Hepatocyte (in vitro differentiated cells): ENCODE measurements at regions not wholly inside any gene's neighbourhood (a gene's known extent, or its start where the extent isn't known, plus 50 kb on each side); places are given as distances from the start of the nearest gene placed in this dataset.
A peak's percentile ranks its signal among the peaks of the same experiment; 100 is the strongest.

Source experiments
- DNase-seq: peaks from one replicate; pipeline ENCODE4 v3.0.0-alpha.2; 2016; ENCODE audit warnings: low spot score
- H2AFZ ChIP-seq: fragments of 200-600 bp; sonication (generic); 2 replicates; pipeline ENCODE4 v1.6.0; 2016; ENCODE audit warnings: antibody characterized with exemption, mild to moderate bottlenecking
- H3K27ac ChIP-seq: fragments of 200-600 bp; sonication (generic); 2 replicates; pipeline ENCODE4 v1.5.1; 2016; ENCODE audit warnings: mild to moderate bottlenecking
- H3K27me3 ChIP-seq: fragments of 200-600 bp; sonication (generic); 2 replicates; pipeline ENCODE4 v1.6.1; 2016
- H3K36me3 ChIP-seq: fragments of 200-600 bp; sonication (generic); replicated peaks from 2 replicates; pipeline ENCODE4 v1.5.1; 2016; ENCODE audit warnings: low read depth; ENCODE audit not compliant: insufficient read depth
- H3K4me1 ChIP-seq: fragments of 200-600 bp; sonication (generic); 2 replicates; pipeline ENCODE4 v1.5.1; 2016; ENCODE audit warnings: mild to moderate bottlenecking, moderate library complexity; ENCODE audit not compliant: insufficient read depth
- H3K4me2 ChIP-seq: fragments of 200-600 bp; sonication (generic); 2 replicates; pipeline ENCODE4 v1.6.0; 2016
- H3K4me3 ChIP-seq: fragments of 200-600 bp; sonication (generic); 2 replicates; pipeline ENCODE4 v1.5.1; 2016; ENCODE audit warnings: mild to moderate bottlenecking
- H3K79me2 ChIP-seq: fragments of 200-600 bp; sonication (generic); 2 replicates; pipeline ENCODE4 v1.6.0; 2017; ENCODE audit warnings: mild to moderate bottlenecking
- H3K9me2 ChIP-seq: fragments of 200-600 bp; sonication (generic); replicated peaks from 2 replicates; pipeline ENCODE4 v1.6.0; 2017; ENCODE audit warnings: mild to moderate bottlenecking; ENCODE audit not compliant: insufficient read depth
- H3K9me3 ChIP-seq: fragments of 200-600 bp; sonication (generic); 2 replicates; pipeline ENCODE4 v1.5.1; 2016; ENCODE audit warnings: low read depth, mild to moderate bottlenecking
- H4K20me1 ChIP-seq: fragments of 200-600 bp; sonication (generic); 2 replicates; pipeline ENCODE4 v1.6.0; 2016; ENCODE audit warnings: mild to moderate bottlenecking; ENCODE audit not compliant: insufficient read depth, poor library complexity, severe bottlenecking
- EZH2 ChIP-seq: fragments of 200-600 bp; sonication (generic); IDR thresholded peaks from 2 replicates; pipeline ENCODE4 v1.6.1; 2016; ENCODE audit warnings: antibody characterized with exemption, mild to moderate bottlenecking, borderline replicate concordance
- EZH2phosphoT487 ChIP-seq: fragments of 200-600 bp; sonication (generic); IDR thresholded peaks from one replicate; pipeline ENCODE4 v1.6.1; 2018; ENCODE audit warnings: antibody characterized with exemption, mild to moderate bottlenecking, low read depth, moderate library complexity; ENCODE audit not compliant: unreplicated experiment, severe bottlenecking
- WGBS: methylation state at CpG from one replicate; pipeline ENCODE4 v1.1.6; 2016; ENCODE audit warnings: low lambda C conversion rate; ENCODE audit errors: missing lambda C conversion rate; 5-methylcytosine and 5-hydroxymethylcytosine counted together
- TF ChIP-seq, protein P1 (sequence below): fragments of 200-600 bp; sonication (generic); IDR thresholded peaks from 2 replicates; pipeline ENCODE4 v1.5.1; 2016; ENCODE audit warnings: antibody characterized with exemption, mild to moderate bottlenecking; ENCODE audit not compliant: poor library complexity

DNA sequence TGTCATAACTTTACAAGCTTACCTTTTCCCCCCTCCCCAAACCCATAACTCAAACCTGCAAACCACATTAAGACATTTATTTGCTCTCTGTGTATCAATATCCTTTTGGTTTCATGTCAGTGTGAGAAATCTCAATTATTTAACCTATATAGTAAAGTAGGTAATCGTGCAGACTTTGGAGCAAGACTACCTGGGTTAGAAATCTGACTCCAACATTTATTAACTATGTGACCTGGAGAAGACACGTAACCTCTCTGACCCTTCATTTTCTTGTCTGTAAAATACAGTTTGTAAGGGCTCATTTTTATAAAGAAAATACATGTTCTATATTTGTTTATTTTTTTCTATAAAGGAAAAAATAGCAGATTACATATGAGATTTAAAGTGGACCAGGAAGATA, 448.9 kb upstream of the MANEA start:
- TF ChIP-seq EZH2 (no peak), EZH2phosphoT487 (no peak)
- TF ChIP-seq, protein P1, sequence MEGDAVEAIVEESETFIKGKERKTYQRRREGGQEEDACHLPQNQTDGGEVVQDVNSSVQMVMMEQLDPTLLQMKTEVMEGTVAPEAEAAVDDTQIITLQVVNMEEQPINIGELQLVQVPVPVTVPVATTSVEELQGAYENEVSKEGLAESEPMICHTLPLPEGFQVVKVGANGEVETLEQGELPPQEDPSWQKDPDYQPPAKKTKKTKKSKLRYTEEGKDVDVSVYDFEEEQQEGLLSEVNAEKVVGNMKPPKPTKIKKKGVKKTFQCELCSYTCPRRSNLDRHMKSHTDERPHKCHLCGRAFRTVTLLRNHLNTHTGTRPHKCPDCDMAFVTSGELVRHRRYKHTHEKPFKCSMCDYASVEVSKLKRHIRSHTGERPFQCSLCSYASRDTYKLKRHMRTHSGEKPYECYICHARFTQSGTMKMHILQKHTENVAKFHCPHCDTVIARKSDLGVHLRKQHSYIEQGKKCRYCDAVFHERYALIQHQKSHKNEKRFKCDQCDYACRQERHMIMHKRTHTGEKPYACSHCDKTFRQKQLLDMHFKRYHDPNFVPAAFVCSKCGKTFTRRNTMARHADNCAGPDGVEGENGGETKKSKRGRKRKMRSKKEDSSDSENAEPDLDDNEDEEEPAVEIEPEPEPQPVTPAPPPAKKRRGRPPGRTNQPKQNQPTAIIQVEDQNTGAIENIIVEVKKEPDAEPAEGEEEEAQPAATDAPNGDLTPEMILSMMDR = no peak

DNA sequence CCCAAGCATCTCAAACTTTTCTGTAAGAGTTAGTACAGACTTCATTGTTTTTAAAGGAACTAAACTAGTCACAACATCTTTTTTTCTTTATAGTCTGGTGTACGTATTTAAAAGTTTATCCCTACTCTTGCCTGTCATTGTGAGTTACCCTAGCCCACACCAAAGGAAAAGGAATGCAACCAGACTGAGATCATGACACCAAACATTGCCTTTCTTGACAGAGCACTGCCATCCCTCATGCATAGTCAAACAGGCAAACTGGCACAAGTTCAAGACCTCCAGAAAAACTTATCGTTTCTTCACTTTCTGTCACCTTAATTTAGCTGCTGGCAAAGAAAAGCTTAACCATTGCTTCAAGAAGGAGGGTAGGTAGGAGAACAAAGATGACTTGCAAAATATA, 448.4 kb upstream of the MANEA start:
- no peak overlapping the region for H3K4me3 ChIP-seq
- H3K27me3 ChIP-seq = no peaks in the 10 kb centered on the region
- TF ChIP-seq EZH2 = no peak
- no peak for TF ChIP-seq EZH2phosphoT487
- TF ChIP-seq, protein P1 = no peak
- no peaks in the 10 kb centered on the region for H3K36me3 ChIP-seq
- H3K9me3 ChIP-seq = no peaks in the 10 kb centered on the region
- H3K9me2 ChIP-seq = no peaks in the 10 kb centered on the region
- no peaks in the 10 kb centered on the region for H3K79me2 ChIP-seq
- H3K4me1 ChIP-seq = no peaks in the 10 kb centered on the region
- WGBS = 59% methylated on average over 2 of the region's 2 CpGs
- H3K4me2 ChIP-seq = no peak overlapping the region
- DNase-seq = no peak
- no peaks in the 10 kb centered on the region for H4K20me1 ChIP-seq
- H2AFZ ChIP-seq = no peak overlapping the region
- no peak overlapping the region for H3K27ac ChIP-seq

More for the DNA sequence above, 448.9 kb upstream of the MANEA start:
- H2AFZ ChIP-seq = no peak overlapping the region
- WGBS = 78% methylated on average over 2 of the region's 2 CpGs
- no peaks in the 10 kb centered on the region for H3K79me2 ChIP-seq
- H3K4me3 ChIP-seq = no peak overlapping the region
- H4K20me1 ChIP-seq = no peaks in the 10 kb centered on the region
- no peaks in the 10 kb centered on the region for H3K36me3 ChIP-seq
- H3K4me2 ChIP-seq = no peak overlapping the region
- no peaks in the 10 kb centered on the region for H3K4me1 ChIP-seq
- no peak overlapping the region for H3K27ac ChIP-seq
- H3K27me3 ChIP-seq = no peaks in the 10 kb centered on the region
- no peak for DNase-seq
- H3K9me2 ChIP-seq = no peaks in the 10 kb centered on the region
- no peaks in the 10 kb centered on the region for H3K9me3 ChIP-seq

DNA sequence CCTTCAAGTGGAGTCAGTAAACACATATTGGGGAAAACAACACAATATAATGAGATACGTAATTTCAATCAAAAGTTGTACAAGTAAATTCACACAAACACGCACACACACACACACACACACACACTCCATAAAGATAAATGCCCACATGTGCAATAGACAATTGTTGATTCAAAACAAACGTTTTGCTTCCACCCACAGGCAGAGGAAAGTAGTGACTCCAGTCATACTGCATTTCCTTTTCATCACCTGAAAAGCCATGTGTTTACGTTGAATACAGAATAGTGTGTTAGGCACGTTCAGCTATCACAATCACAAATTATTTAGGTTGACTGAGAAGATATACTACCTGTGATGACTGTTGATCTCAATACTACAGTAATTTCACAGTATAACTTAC, 443.8 kb upstream of the MANEA start:
- WGBS = 28% methylated on average over 5 of the region's 5 CpGs
- H3K9me3 ChIP-seq = no peaks in the 10 kb centered on the region
- no peak overlapping the region for H2AFZ ChIP-seq
- no peaks in the 10 kb centered on the region for H3K27me3 ChIP-seq
- no peak overlapping the region for H3K4me3 ChIP-seq
- no peaks in the 10 kb centered on the region for H4K20me1 ChIP-seq
- H3K79me2 ChIP-seq = no peaks in the 10 kb centered on the region
- no peaks in the 10 kb centered on the region for H3K4me1 ChIP-seq
- H3K27ac ChIP-seq = no peak overlapping the region
- TF ChIP-seq EZH2 = no peak
- TF ChIP-seq, protein P1 = peak; percentile 36
- no peaks in the 10 kb centered on the region for H3K36me3 ChIP-seq
- peak; percentile 5 for DNase-seq
- no peak overlapping the region for H3K4me2 ChIP-seq
- no peaks in the 10 kb centered on the region for H3K9me2 ChIP-seq

DNA sequence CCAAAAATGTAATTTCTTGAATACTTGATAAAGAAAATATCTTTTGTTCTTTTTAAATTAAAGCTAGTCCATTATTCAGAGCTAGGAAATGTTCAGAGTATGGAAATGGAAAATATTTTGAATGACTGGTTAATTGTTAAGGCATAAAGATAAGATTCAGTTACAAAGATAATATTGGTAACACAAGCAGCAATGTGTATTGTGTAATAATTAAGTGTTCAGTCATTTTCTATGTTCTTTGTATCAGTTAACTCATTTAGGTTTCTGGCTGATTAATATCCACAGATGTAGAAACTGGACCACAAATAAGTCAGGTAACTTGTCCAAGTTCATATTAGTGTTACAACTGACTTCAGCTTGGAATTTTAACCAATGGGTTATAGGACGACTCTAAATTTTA, 442.2 kb upstream of the MANEA start:
- no peaks in the 10 kb centered on the region for H4K20me1 ChIP-seq
- no peaks in the 10 kb centered on the region for H3K4me1 ChIP-seq
- DNase-seq = no peak
- H3K9me3 ChIP-seq = no peaks in the 10 kb centered on the region
- H2AFZ ChIP-seq = no peak overlapping the region
- no peak overlapping the region for H3K27ac ChIP-seq
- H3K4me3 ChIP-seq = no peak overlapping the region
- WGBS = 83% methylated on average over 1 of the region's 1 CpG
- TF ChIP-seq, protein P1 = no peak
- TF ChIP-seq EZH2phosphoT487 (no peak), EZH2 (no peak)
- H3K9me2 ChIP-seq = no peaks in the 10 kb centered on the region
- no peaks in the 10 kb centered on the region for H3K27me3 ChIP-seq
- H3K36me3 ChIP-seq = no peaks in the 10 kb centered on the region
- no peak overlapping the region for H3K4me2 ChIP-seq
- no peaks in the 10 kb centered on the region for H3K79me2 ChIP-seq
